ENCODE measurements at regions not wholly inside any gene's neighbourhood (a gene's known extent, or its start where the extent isn't known, plus 50 kb on each side); places are given as distances from the start of the nearest gene placed in this dataset.

DNA sequence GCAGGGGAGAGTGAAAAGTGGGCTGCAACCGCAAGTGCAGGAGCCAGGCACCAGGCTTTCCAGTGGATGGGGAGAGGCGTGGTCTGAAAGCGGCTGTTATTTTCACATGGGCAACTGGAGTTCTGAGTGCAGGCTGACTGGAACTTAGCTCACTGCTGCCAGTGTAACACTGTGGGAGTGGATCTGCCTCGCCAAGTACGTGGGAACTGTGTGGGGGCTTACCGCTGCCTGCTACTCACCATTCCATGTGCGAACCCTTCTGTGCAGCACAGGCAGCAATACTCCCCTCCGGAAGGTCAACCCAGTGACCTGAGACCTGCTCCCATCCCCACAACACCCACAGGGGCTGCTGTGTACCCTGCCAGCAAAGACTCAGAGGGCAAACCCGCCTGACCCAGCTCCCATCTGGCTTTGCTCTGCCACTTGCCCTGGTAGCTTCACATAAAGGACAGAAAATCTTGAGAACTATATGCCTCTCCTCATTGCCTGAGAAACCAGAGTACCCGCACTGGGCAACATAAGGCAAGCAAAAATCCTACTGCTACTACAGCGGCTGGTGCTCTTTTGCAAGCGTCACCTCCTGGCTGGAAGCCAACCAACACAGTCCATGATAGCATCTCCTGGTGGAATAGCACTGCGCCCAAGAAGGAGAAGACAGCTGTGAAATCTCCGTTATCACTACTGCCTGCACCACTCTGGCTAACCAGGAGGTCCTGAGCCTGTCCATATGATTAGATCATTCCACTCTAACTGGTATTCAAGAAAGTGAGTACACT is 54.4 kb upstream of the SIRPG start:
- DNase-seq (ENCODE audit: low read depth): no peak

DNA sequence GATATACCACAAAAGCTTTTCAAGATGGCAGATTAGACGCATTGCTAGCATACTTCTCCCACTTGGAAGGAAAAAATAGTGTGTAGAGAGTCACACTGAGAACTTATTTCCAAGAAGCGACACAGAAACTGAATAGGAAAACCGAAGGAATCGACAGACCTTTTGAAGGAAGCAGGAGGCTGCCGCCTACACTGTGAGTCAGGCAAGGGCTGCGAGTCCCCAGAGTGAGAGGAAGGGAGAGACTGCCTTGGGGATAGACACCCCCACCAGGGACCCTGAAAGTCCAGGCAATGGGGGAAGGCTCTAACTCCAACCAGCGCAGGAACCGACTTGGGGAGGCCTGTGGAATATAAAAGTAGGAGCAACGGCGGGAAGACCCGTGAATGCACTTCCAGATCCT is 53.7 kb upstream of the SIRPG start:
- no peak for DNase-seq (ENCODE audit: low read depth)

- DNase-seq (ENCODE audit: low read depth): no peak
Measured at GRCh38 chr20:1710484-1710883, 52.9 kb upstream of the SIRPG start.

DNA sequence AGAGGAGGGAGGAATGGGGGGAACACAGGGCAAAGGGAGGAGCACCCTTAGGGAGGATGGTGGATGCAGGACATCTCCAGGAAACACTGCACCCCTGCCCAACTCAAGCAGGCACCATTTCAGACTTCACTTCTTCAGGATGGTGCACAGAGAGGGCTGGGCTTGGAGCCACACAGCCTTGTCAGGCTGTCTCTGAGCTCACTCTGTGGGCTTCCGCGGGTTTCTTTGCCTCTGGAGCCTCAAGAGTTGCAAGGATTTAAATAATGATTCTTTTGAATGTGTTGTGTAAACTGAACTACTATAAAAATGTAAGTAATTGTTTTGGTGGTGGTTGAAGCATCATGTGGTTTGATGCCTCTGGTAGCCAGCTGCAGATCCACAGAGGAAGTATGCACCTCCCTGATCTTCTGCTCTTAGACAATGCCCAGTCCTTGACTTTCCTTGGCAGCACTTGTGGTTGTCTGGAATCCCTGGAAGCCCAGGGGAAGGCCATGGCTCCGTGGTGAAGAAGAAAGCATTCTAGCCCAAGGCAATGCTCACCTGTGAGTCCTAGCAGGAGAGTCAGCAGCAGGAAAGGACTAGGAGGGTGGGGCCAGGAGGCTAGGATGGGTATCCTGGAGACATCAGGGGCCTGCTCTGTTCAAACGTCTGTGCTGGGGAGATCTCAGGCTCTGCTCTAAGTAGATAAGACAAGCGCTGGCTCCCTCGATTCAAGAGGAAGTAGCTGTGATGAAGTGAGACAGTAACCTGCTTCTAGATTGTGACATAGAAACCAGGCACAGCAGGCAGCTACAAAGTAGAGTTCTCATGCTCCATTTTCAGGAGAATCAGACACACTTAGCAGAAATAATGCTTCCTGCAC is 50.2 kb upstream of the SIRPG start:
- no peak for DNase-seq (ENCODE audit: low read depth)
